Nephron progenitor cell (in vitro differentiated cells): ENCODE measurements at regions not wholly inside any gene's neighbourhood (a gene's known extent, or its start where the extent isn't known, plus 50 kb on each side); places are given as distances from the start of the nearest gene placed in this dataset.

Experiments
- DNase-seq: peaks from one replicate; pipeline ENCODE4 v3.0.0; 2021
- H3K27ac Mint-ChIP-seq: 2 replicates; pipeline ENCODE4 v1.8.0; 2021; ENCODE audit warnings: mild to moderate bottlenecking, moderate library complexity, mixed read lengths
- H3K27me3 Mint-ChIP-seq: 2 replicates; pipeline ENCODE4 v1.8.0; 2021; ENCODE audit warnings: mild to moderate bottlenecking, low read depth, mixed read lengths; ENCODE audit not compliant: poor library complexity
- H3K36me3 Mint-ChIP-seq: 2 replicates; pipeline ENCODE4 v1.8.0; 2021; ENCODE audit warnings: low read depth, mixed read lengths
- H3K4me1 Mint-ChIP-seq: 2 replicates; pipeline ENCODE4 v1.8.0; 2021; ENCODE audit warnings: mixed read lengths
- H3K4me3 Mint-ChIP-seq: 2 replicates; pipeline ENCODE4 v1.8.0; 2021; ENCODE audit warnings: mild to moderate bottlenecking, moderate library complexity, mixed read lengths
- H3K9me3 Mint-ChIP-seq: 2 replicates; pipeline ENCODE4 v1.8.0; 2021; ENCODE audit warnings: mild to moderate bottlenecking, moderate library complexity, mixed read lengths
- TF ChIP-seq, protein P1 (sequence below): fragments of 200-600 bp; sonication (generic); IDR thresholded peaks from 2 replicates; pipeline ENCODE4 v1.5.0; 2021; ENCODE audit warnings: antibody characterized with exemption

DNA sequence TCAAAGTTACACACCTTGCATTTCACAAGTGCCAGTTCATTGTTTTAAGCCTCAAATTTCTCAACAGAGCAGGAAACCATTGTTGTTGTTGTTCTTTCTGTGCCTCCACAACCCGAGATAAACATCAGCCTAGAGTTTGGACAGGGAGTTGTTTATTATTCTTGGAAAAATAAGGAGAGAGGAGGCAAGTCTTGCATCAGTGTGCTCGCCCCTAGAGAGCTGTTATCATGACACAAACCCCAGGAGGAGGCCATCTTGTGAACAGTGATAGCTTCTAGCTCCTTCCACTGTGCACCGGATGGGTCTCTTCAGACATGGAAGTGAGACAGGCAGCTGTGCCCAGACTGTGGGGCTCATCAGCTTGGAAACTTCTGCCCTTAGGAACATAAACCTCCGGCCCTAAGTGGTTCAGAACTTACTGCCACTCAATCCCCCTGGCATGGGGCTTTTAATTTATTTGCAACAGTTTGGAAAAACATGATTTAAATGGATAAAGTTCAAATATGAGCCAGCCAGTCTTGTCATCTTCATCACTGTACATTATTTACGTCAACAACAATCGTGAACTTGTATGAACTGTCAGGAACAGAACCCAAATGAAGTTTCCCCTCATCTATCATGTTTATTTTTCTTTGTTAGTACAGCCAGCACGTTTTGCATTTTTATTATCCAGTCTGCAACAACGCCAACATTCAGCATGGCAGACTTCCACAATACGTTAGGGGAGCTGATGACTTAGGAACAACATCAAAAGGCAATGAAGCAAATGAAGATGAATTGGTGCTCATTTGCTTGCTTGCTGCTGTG lies 181.7 kb upstream of the S1PR3 start:
- no peaks in the 10 kb centered on the region for H3K36me3 Mint-ChIP-seq
- TF ChIP-seq, protein P1, sequence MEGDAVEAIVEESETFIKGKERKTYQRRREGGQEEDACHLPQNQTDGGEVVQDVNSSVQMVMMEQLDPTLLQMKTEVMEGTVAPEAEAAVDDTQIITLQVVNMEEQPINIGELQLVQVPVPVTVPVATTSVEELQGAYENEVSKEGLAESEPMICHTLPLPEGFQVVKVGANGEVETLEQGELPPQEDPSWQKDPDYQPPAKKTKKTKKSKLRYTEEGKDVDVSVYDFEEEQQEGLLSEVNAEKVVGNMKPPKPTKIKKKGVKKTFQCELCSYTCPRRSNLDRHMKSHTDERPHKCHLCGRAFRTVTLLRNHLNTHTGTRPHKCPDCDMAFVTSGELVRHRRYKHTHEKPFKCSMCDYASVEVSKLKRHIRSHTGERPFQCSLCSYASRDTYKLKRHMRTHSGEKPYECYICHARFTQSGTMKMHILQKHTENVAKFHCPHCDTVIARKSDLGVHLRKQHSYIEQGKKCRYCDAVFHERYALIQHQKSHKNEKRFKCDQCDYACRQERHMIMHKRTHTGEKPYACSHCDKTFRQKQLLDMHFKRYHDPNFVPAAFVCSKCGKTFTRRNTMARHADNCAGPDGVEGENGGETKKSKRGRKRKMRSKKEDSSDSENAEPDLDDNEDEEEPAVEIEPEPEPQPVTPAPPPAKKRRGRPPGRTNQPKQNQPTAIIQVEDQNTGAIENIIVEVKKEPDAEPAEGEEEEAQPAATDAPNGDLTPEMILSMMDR = no peak
- DNase-seq = no peak
- H3K9me3 Mint-ChIP-seq = no peaks in the 10 kb centered on the region
- peak overlapping the region; percentile 12 for H3K27ac Mint-ChIP-seq
- H3K4me3 Mint-ChIP-seq = peak overlapping the region; percentile 6
- peaks cover 8% of the 10 kb centered on the region for H3K27me3 Mint-ChIP-seq
- H3K4me1 Mint-ChIP-seq = peaks cover 53% of the 10 kb centered on the region

GRCh38 chr9:88810826-88811225 lies 180.4 kb upstream of the S1PR3 start:
- TF ChIP-seq, protein P1 = no peak
- H3K36me3 Mint-ChIP-seq = no peaks in the 10 kb centered on the region
- H3K27me3 Mint-ChIP-seq = peaks cover 8% of the 10 kb centered on the region
- H3K4me1 Mint-ChIP-seq = peaks cover 66% of the 10 kb centered on the region
- no peaks in the 10 kb centered on the region for H3K9me3 Mint-ChIP-seq
- peak overlapping the region; percentile 68 for H3K27ac Mint-ChIP-seq
- no peak for DNase-seq
- no peak overlapping the region for H3K4me3 Mint-ChIP-seq

DNA sequence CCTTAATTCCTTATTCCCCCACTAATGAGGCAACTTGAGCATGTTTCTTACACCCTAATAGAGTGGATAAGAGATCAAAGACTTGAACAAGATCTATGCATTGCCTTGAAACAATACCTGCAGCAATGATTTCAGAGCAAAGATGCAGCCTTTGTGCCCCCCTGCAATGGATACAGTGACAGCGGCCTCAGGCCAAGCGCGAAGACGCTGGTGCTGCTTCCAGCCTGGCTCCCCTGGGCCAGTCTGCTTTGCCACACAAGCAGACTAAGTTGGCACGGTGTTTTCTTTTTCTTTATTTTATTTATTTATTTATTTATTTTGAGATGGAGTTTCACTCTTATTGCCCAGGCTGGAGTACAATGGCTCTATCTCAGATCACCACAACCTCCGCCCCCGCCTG lies 179.8 kb upstream of the S1PR3 start:
- peaks cover 72% of the 10 kb centered on the region for H3K4me1 Mint-ChIP-seq
- no peak for DNase-seq
- no peak overlapping the region for H3K4me3 Mint-ChIP-seq
- H3K36me3 Mint-ChIP-seq = no peaks in the 10 kb centered on the region
- peaks cover 8% of the 10 kb centered on the region for H3K27me3 Mint-ChIP-seq
- no peaks in the 10 kb centered on the region for H3K9me3 Mint-ChIP-seq
- TF ChIP-seq, protein P1 = no peak
- peak overlapping the region; percentile 68 for H3K27ac Mint-ChIP-seq

GRCh38 chr9:88812938-88813637 lies 178.2 kb upstream of the S1PR3 start:
- H3K4me1 Mint-ChIP-seq = peaks cover 78% of the 10 kb centered on the region
- TF ChIP-seq, protein P1 = no peak
- no peak overlapping the region for H3K27ac Mint-ChIP-seq
- no peak for DNase-seq
- H3K9me3 Mint-ChIP-seq = no peaks in the 10 kb centered on the region
- H3K27me3 Mint-ChIP-seq = peaks cover 8% of the 10 kb centered on the region
- no peaks in the 10 kb centered on the region for H3K36me3 Mint-ChIP-seq
- H3K4me3 Mint-ChIP-seq = no peak overlapping the region

DNA sequence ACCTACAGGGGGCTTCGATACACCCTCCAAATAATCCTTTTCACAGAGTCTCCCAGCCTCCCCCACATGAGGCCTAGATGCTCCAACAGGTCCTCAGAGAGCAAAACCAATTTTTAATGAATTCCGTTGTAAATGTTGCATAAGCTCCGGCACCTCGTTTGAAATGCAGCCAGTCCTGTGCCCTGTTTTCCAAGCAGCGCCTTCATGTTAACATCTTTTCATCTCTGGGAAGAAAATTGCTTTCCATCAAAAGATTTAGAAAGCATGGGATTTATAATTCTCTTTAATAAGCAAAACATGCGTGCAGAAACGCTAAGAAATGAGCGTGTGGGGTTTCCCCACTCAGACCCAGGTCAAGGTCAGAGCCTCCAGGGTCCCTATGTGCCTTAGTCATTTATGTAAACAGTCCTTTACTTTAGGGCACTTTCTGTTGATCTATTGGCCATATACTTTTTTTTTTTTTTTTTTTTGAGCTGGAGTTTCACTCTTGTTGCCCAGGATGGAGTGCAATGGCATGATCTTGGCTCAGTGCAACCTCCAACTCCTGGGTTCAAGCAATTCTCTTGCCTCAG lies 177.5 kb upstream of the S1PR3 start:
- Mint-ChIP-seq H3K4me3 (no peak overlapping the region), H3K36me3 (no peaks in the 10 kb centered on the region), H3K27me3 (peaks cover 10% of the 10 kb centered on the region), H3K4me1 (peaks cover 84% of the 10 kb centered on the region), H3K9me3 (no peaks in the 10 kb centered on the region), H3K27ac (no peak overlapping the region)
- TF ChIP-seq, protein P1 = no peak
- DNase-seq = no peak
